GM19452 (cell line): ENCODE measurements at regions not wholly inside any gene's neighbourhood (a gene's known extent, or its start where the extent isn't known, plus 50 kb on each side); places are given as distances from the start of the nearest gene placed in this dataset.

ENCODE experiments used
- ATAC-seq: cut with Tn5 transposase; IDR thresholded peaks from one replicate; pipeline ENCODE4 v1.9.1; 2021; ENCODE audit not compliant: unreplicated experiment

GRCh38 chr18:25454730-25455129, 102.8 kb upstream of the ZNF521 start:
- no peak for ATAC-seq

- ATAC-seq, result no peak
Observed at GRCh38 chr18:25454270-25454659, 102.3 kb upstream of the ZNF521 start.

GRCh38 chr18:25453556-25454269, 101.7 kb upstream of the ZNF521 start:
- ATAC-seq, result no peak

GRCh38 chr18:25451077-25451658, 99.2 kb upstream of the ZNF521 start:
- no peak for ATAC-seq

GRCh38 chr18:25449046-25449445, 97.1 kb upstream of the ZNF521 start:
- no peak for ATAC-seq

GRCh38 chr18:25446972-25447371, 95.0 kb upstream of the ZNF521 start:
- ATAC-seq, result no peak

GRCh38 chr18:25445430-25445829, 93.5 kb upstream of the ZNF521 start:
- ATAC-seq, result no peak

GRCh38 chr18:25443776-25444175, 91.8 kb upstream of the ZNF521 start:
- ATAC-seq, result no peak

GRCh38 chr18:25435149-25435782, 83.3 kb upstream of the ZNF521 start:
- ATAC-seq, result no peak

- ATAC-seq, result no peak
Observed at GRCh38 chr18:25434745-25435144, 82.8 kb upstream of the ZNF521 start.

- ATAC-seq, result no peak
Observed at GRCh38 chr18:25433590-25433989, 81.6 kb upstream of the ZNF521 start.

GRCh38 chr18:25425024-25425423, 73.1 kb upstream of the ZNF521 start:
- ATAC-seq, result no peak

GRCh38 chr18:25423760-25424159, 71.8 kb upstream of the ZNF521 start:
- no peak for ATAC-seq

- no peak for ATAC-seq
Observed at GRCh38 chr18:25423267-25423666, 71.3 kb upstream of the ZNF521 start.

GRCh38 chr18:25422230-25422629, 70.3 kb upstream of the ZNF521 start:
- no peak for ATAC-seq

- no peak for ATAC-seq
Observed at GRCh38 chr18:25420077-25420825, 68.3 kb upstream of the ZNF521 start.

GRCh38 chr18:25416374-25416773, 64.4 kb upstream of the ZNF521 start:
- ATAC-seq, result no peak

GRCh38 chr18:25409971-25410370, 58.0 kb upstream of the ZNF521 start:
- ATAC-seq, result no peak

GRCh38 chr18:25408293-25408692, 56.3 kb upstream of the ZNF521 start:
- no peak for ATAC-seq
